ENCODE measurements at regions not wholly inside any gene's neighbourhood (a gene's known extent, or its start where the extent isn't known, plus 50 kb on each side); places are given as distances from the start of the nearest gene placed in this dataset.

GRCh38 chr1:62988867-62989266 is 204.9 kb downstream of the ATG4C start:
- no peak for DNase-seq (ENCODE audit: low spot score)

GRCh38 chr1:62989497-62989896 is 205.6 kb downstream of the ATG4C start:
- no peak for DNase-seq (ENCODE audit: low spot score)

GRCh38 chr1:62991152-62991551 is 207.2 kb downstream of the ATG4C start:
- DNase-seq (ENCODE audit: low spot score), result no peak

GRCh38 chr1:62993844-62994243 is 209.9 kb downstream of the ATG4C start:
- no peak for DNase-seq (ENCODE audit: low spot score)

GRCh38 chr1:62995173-62995572 is 211.2 kb downstream of the ATG4C start:
- peak; percentile 19 for DNase-seq (ENCODE audit: low spot score)

- DNase-seq (ENCODE audit: low spot score), result no peak
These were observed 214.0 kb downstream of the ATG4C start for GRCh38 chr1:62997884-62998283.

GRCh38 chr1:62998845-62999649 is 215.1 kb downstream of the ATG4C start:
- no peak for DNase-seq (ENCODE audit: low spot score)

GRCh38 chr1:63000508-63000907 is 216.6 kb downstream of the ATG4C start:
- no peak for DNase-seq (ENCODE audit: low spot score)

- peak; percentile 28 for DNase-seq (ENCODE audit: low spot score)
These were observed 220.9 kb downstream of the ATG4C start for GRCh38 chr1:63004868-63005267.

- DNase-seq (ENCODE audit: low spot score), result no peak
These were observed 221.9 kb downstream of the ATG4C start for GRCh38 chr1:63005812-63006211.

- no peak for DNase-seq (ENCODE audit: low spot score)
These were observed 225.5 kb downstream of the ATG4C start for GRCh38 chr1:63009421-63009820.

GRCh38 chr1:63010913-63011660 is 227.2 kb downstream of the ATG4C start:
- DNase-seq (ENCODE audit: low spot score), result no peak

- no peak for DNase-seq (ENCODE audit: low spot score)
These were observed 228.4 kb downstream of the ATG4C start for GRCh38 chr1:63012339-63012738.

- DNase-seq (ENCODE audit: low spot score), result no peak
These were observed 230.3 kb downstream of the ATG4C start for GRCh38 chr1:63014267-63014666.

- DNase-seq (ENCODE audit: low spot score), result no peak
These were observed 238.4 kb downstream of the ATG4C start for GRCh38 chr1:63022319-63022718.

GRCh38 chr1:63023171-63023570 is 239.2 kb downstream of the ATG4C start:
- DNase-seq (ENCODE audit: low spot score), result no peak

- no peak for DNase-seq (ENCODE audit: low spot score)
These were observed 239.7 kb downstream of the ATG4C start for GRCh38 chr1:63023637-63024036.

- DNase-seq (ENCODE audit: low spot score), result no peak
These were observed 240.2 kb downstream of the ATG4C start for GRCh38 chr1:63024132-63024531.

GRCh38 chr1:63027176-63027575 is 243.2 kb downstream of the ATG4C start:
- no peak for DNase-seq (ENCODE audit: low spot score)

GRCh38 chr1:63032171-63032570 is 248.2 kb downstream of the ATG4C start:
- DNase-seq (ENCODE audit: low spot score), result no peak

- DNase-seq (ENCODE audit: low spot score), result no peak
These were observed 249.3 kb downstream of the ATG4C start for GRCh38 chr1:63033211-63033610.

- DNase-seq (ENCODE audit: low spot score), result no peak
These were observed 250.3 kb downstream of the ATG4C start for GRCh38 chr1:63034256-63034655.

GRCh38 chr1:63038586-63038985 is 254.7 kb downstream of the ATG4C start:
- DNase-seq (ENCODE audit: low spot score), result no peak

All from RKO (cell line).